MG63 (cell line): ENCODE measurements at regions not wholly inside any gene's neighbourhood (a gene's known extent, or its start where the extent isn't known, plus 50 kb on each side); places are given as distances from the start of the nearest gene placed in this dataset.
A peak's percentile ranks its signal among the peaks of the same experiment; 100 is the strongest.

Source experiments
- DNase-seq: peaks from one replicate; pipeline ENCODE4 v3.0.0-alpha.2; 2020
- H3K27me3 ChIP-seq: fragments of 250-450 bp; sonication (Bioruptor Pico); 2 replicates; pipeline ENCODE4 v1.5.1; 2020; ENCODE audit warnings: mild to moderate bottlenecking, moderate library complexity
- H3K36me3 ChIP-seq: fragments of 250-450 bp; sonication (Bioruptor Pico); 2 replicates; pipeline ENCODE4 v1.5.1; 2020; ENCODE audit warnings: mild to moderate bottlenecking, moderate library complexity
- H3K4me3 ChIP-seq: fragments of 250-450 bp; sonication (Bioruptor Pico); 2 replicates; pipeline ENCODE4 v1.5.1; 2020; ENCODE audit warnings: mild to moderate bottlenecking, moderate library complexity
- H3K9me3 ChIP-seq: fragments of 250-450 bp; sonication (Bioruptor Pico); 2 replicates; pipeline ENCODE4 v1.5.1; 2020; ENCODE audit warnings: mild to moderate bottlenecking, moderate library complexity

GRCh38 chr6:144696610-144697368, 411.7 kb downstream of the UTRN start:
- Histone ChIP-seq H3K9me3 (peaks cover 7% of the 10 kb centered on the region; the same call in 1 of the 2 replicates), H3K36me3 (no peaks in the 10 kb centered on the region), H3K4me3 (no peak overlapping the region), H3K27me3 (no peaks in the 10 kb centered on the region)
- DNase-seq = no peak

GRCh38 chr6:144697369-144697760, 412.2 kb downstream of the UTRN start:
- DNase-seq = no peak
- no peaks in the 10 kb centered on the region for H3K27me3 ChIP-seq
- H3K36me3 ChIP-seq = no peaks in the 10 kb centered on the region
- peaks cover under 1% of the 10 kb centered on the region; the same call in 1 of the 2 replicates for H3K9me3 ChIP-seq
- H3K4me3 ChIP-seq = no peak overlapping the region

GRCh38 chr6:144697801-144698200, 412.7 kb downstream of the UTRN start:
- no peaks in the 10 kb centered on the region for H3K36me3 ChIP-seq
- H3K4me3 ChIP-seq = no peak overlapping the region
- no peaks in the 10 kb centered on the region for H3K27me3 ChIP-seq
- H3K9me3 ChIP-seq = no peaks in the 10 kb centered on the region
- no peak for DNase-seq

- DNase-seq = no peak
- no peaks in the 10 kb centered on the region for H3K27me3 ChIP-seq
These were observed 417.6 kb downstream of the UTRN start for GRCh38 chr6:144702781-144703180.

GRCh38 chr6:144710207-144710606, 425.1 kb downstream of the UTRN start:
- no peaks in the 10 kb centered on the region for H3K9me3 ChIP-seq
- no peaks in the 10 kb centered on the region for H3K27me3 ChIP-seq
- H3K36me3 ChIP-seq = no peaks in the 10 kb centered on the region; the same call in 1 of the 2 replicates
- H3K4me3 ChIP-seq = no peak overlapping the region
- peak; percentile 43 for DNase-seq

More at GRCh38 chr6:144702781-144703180, 417.6 kb downstream of the UTRN start:
- no peaks in the 10 kb centered on the region; the same call in 1 of the 2 replicates for H3K36me3 ChIP-seq
- no peaks in the 10 kb centered on the region for H3K9me3 ChIP-seq
- H3K4me3 ChIP-seq = no peak overlapping the region

- no peaks in the 10 kb centered on the region; the same call in 1 of the 2 replicates for H3K36me3 ChIP-seq
- no peak overlapping the region for H3K4me3 ChIP-seq
- DNase-seq = no peak
- no peaks in the 10 kb centered on the region for H3K27me3 ChIP-seq
- H3K9me3 ChIP-seq = no peaks in the 10 kb centered on the region
These were observed 426.5 kb downstream of the UTRN start for GRCh38 chr6:144711661-144712060.

GRCh38 chr6:144712541-144712940, 427.4 kb downstream of the UTRN start:
- H3K36me3 ChIP-seq = no peaks in the 10 kb centered on the region
- no peaks in the 10 kb centered on the region for H3K27me3 ChIP-seq
- no peak overlapping the region for H3K4me3 ChIP-seq
- DNase-seq = no peak
- no peaks in the 10 kb centered on the region for H3K9me3 ChIP-seq

GRCh38 chr6:144714021-144714712, 429.0 kb downstream of the UTRN start:
- Histone ChIP-seq H3K27me3 (no peaks in the 10 kb centered on the region), H3K36me3 (no peaks in the 10 kb centered on the region), H3K4me3 (no peak overlapping the region), H3K9me3 (no peaks in the 10 kb centered on the region)
- no peak for DNase-seq

GRCh38 chr6:144715344-144715743, 430.2 kb downstream of the UTRN start:
- Histone ChIP-seq H3K36me3 (no peaks in the 10 kb centered on the region), H3K4me3 (no peak overlapping the region), H3K9me3 (no peaks in the 10 kb centered on the region), H3K27me3 (no peaks in the 10 kb centered on the region)
- no peak for DNase-seq

- H3K36me3 ChIP-seq = no peaks in the 10 kb centered on the region
- H3K27me3 ChIP-seq = no peaks in the 10 kb centered on the region
- H3K9me3 ChIP-seq = no peaks in the 10 kb centered on the region
- DNase-seq = no peak
- H3K4me3 ChIP-seq = no peak overlapping the region
These were observed 433.3 kb downstream of the UTRN start for GRCh38 chr6:144718431-144718830.

GRCh38 chr6:144721232-144721631, 436.1 kb downstream of the UTRN start:
- H3K9me3 ChIP-seq = no peaks in the 10 kb centered on the region

GRCh38 chr6:144722154-144722737, 437.1 kb downstream of the UTRN start:
- Histone ChIP-seq H3K4me3 (no peak overlapping the region), H3K9me3 (no peaks in the 10 kb centered on the region), H3K27me3 (no peaks in the 10 kb centered on the region), H3K36me3 (no peaks in the 10 kb centered on the region)
- no peak for DNase-seq

More at GRCh38 chr6:144721232-144721631, 436.1 kb downstream of the UTRN start:
- Histone ChIP-seq H3K27me3 (no peaks in the 10 kb centered on the region), H3K36me3 (no peaks in the 10 kb centered on the region), H3K4me3 (no peak overlapping the region)
- no peak for DNase-seq

- H3K36me3 ChIP-seq = no peaks in the 10 kb centered on the region
- no peak overlapping the region for H3K4me3 ChIP-seq
- no peaks in the 10 kb centered on the region for H3K27me3 ChIP-seq
- no peak for DNase-seq
- no peaks in the 10 kb centered on the region for H3K9me3 ChIP-seq
These were observed 437.8 kb downstream of the UTRN start for GRCh38 chr6:144722925-144723324.

- no peak for DNase-seq
- Histone ChIP-seq H3K9me3 (no peaks in the 10 kb centered on the region), H3K36me3 (no peaks in the 10 kb centered on the region), H3K27me3 (no peaks in the 10 kb centered on the region), H3K4me3 (no peak overlapping the region)
These were observed 438.3 kb downstream of the UTRN start for GRCh38 chr6:144723431-144723830.

GRCh38 chr6:144724818-144725217, 439.7 kb downstream of the UTRN start:
- no peaks in the 10 kb centered on the region for H3K36me3 ChIP-seq
- no peaks in the 10 kb centered on the region for H3K9me3 ChIP-seq
- no peak for DNase-seq
- H3K27me3 ChIP-seq = no peaks in the 10 kb centered on the region
- no peak overlapping the region for H3K4me3 ChIP-seq

GRCh38 chr6:144725736-144726522, 440.8 kb downstream of the UTRN start:
- H3K9me3 ChIP-seq = no peaks in the 10 kb centered on the region
- no peaks in the 10 kb centered on the region for H3K27me3 ChIP-seq
- no peak overlapping the region for H3K4me3 ChIP-seq
- no peaks in the 10 kb centered on the region for H3K36me3 ChIP-seq
- DNase-seq = no peak

GRCh38 chr6:144728804-144729203, 443.7 kb downstream of the UTRN start:
- H3K9me3 ChIP-seq = no peaks in the 10 kb centered on the region
- H3K27me3 ChIP-seq = no peaks in the 10 kb centered on the region
- DNase-seq = no peak
- H3K36me3 ChIP-seq = no peaks in the 10 kb centered on the region
- no peak overlapping the region for H3K4me3 ChIP-seq
